ENCODE measurements at regions not wholly inside any gene's neighbourhood (a gene's known extent, or its start where the extent isn't known, plus 50 kb on each side); places are given as distances from the start of the nearest gene placed in this dataset.

DNA sequence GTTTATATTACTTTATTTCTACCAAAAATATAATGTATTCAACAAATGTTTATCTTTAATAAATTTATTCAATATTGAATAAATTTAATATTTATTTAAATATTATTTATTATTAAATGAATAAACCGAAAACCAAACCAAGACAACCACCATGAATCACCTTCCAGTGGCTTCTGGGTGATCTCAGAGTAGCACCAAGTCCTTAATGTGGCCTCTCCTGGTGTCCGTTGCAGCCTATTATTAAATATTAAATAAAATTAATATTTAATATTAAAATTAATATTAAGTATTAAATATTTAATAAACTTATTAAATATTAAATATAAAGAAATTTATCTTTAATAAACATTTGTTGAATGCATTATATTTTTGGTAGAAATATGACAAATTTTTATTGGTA, 143.3 kb upstream of the PLPP4 start:
- no peak for DNase-seq

DNA sequence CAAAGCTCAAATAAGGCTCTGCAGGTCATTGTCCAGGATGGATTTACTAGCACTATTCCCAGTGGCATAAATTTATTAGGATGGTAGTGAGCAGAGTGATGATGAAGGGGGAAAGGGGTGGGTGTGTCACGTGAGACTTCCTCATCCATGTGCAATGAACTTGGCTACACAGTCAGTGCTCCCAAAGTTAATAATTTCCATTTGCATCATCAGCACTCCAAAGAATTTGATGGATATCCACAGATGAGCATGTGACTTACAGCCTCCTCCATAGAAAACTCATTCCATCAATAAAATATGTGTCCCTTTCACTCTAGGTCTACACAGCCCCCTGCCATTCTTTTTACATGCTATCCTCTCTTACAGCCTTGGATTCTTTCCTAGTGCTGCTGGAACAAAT, 142.6 kb upstream of the PLPP4 start:
- no peak for DNase-seq

DNA sequence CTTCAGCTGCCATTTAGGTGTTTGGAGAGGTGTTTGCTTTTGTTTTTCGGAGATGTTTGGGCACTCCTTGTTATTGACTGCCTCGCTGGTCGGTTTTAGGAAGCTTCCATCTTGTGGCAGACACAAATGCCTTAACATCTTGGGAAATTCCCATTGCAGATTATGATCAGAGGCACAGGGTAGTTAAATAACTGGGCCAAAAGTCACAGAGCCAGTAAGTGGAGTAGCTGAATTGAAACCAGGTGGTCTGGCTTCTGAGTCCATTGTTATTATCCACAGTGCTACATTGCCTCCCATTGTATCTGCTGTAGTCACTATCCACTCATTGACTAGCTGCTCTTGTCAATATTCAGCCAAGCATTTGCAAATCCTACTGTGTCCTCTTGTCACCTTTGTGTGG, 138.2 kb upstream of the PLPP4 start:
- no peak for DNase-seq

DNA sequence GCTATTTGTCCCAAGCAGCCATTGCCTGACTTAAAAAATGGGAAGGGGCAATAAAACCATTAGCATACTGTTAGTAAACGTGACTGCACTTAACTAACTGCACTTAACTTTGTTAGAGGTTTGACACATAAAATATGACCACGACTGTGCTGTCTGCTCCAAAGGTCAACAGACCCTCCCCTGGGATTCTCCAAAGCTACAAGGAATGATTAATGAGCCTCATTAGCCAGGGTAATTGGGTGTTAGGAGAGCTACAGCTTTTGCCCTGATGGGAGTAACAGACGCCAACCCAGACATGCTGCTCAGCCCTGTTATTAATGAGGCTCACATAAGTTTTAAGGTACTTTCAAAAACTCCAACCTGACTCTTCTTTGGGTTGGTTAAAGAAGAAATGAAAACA, 129.4 kb upstream of the PLPP4 start:
- DNase-seq = no peak

DNA sequence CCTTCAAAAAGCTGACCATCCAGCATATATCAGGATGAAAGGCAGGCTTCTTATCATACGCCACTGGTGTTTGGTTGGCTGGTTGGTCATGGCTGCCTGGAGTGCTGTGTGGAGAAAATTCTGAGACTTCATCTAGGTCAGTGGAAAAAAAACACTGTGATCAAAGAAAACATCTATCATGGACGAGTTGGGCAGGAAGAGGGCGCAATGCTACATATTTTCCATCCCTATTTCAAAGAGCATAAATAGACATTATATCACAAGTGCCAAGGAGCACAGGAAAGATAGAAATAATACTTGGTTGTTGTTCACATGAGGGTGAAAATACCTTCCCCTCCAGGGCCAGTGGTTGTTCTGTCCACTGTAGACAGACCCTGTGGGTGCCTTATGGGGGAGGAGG, 128.4 kb upstream of the PLPP4 start:
- no peak for DNase-seq

DNA sequence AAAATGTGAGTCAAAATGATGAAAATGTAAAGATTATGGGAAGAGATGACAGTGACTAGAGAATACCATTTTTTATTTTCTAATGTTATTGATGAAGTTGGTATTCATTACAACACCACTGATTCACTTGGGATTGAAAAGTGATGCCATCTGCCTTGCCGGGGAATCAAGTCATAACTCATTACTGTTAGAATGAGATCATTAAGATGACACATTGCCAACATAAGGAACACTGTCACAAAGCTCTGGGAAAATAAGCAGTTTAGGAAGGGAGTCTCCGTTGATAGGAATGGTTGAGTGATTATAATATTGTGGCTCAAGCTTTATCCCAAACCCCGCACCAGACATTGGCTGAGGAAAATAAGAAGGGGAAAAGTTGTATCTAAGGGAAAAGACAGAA, 121.5 kb upstream of the PLPP4 start:
- DNase-seq = no peak

DNA sequence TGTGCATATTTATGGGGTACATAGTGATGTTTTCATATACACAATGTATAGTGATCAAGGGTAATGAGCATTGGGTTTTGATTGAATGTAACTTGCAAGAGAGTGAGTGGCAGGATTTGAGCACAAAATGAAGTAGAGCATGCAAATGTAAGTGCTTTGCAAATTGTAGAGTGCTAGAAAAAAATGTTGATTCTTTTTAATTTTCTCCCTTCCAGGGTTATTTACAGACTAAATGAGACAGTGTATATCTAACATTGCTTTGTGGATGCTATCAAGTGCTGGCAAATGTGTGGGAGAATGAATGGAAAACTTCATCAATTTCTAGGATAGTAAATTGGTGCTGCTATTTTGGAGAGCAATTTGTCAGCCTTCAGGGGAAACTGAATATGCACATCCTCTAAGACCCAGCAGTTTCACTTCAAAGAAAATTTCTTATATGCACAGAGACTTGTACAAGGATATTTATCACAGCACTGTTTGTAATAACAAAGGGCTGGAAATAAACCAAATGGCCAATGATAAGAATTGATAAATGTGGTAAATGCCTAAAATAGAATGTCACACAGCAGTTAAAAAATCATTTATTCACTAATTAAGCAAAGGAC, 120.6 kb upstream of the PLPP4 start:
- no peak for DNase-seq

DNA sequence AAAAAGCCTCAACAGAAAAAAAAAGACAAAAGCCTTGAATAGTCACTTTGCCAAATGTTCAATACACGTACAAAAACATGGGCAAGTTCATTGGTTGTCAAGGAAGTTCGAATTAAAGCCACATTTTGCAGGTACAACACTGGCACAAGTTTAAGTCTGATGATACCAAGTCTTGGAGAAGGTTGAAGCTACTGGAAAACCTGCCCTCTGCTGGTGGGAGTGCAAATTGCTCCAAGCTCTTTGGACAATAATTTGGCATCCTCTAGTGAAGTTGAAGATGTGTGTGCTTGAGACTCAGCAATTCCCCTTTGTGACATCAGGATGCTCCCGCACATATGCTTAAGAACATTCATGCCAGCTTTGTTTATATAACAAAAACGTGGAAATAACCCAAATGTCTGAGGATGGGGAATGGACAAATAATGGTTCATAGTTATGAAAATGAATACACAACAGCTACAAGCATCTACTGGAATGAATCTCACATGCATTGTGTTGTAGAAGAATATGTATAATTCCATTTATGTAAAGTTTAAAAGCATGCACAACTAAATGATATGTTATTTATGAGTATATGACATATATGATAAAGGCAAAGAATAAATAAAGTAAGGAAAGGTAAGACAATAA, 120.0 kb upstream of the PLPP4 start:
- DNase-seq = peak; percentile 72

DNA sequence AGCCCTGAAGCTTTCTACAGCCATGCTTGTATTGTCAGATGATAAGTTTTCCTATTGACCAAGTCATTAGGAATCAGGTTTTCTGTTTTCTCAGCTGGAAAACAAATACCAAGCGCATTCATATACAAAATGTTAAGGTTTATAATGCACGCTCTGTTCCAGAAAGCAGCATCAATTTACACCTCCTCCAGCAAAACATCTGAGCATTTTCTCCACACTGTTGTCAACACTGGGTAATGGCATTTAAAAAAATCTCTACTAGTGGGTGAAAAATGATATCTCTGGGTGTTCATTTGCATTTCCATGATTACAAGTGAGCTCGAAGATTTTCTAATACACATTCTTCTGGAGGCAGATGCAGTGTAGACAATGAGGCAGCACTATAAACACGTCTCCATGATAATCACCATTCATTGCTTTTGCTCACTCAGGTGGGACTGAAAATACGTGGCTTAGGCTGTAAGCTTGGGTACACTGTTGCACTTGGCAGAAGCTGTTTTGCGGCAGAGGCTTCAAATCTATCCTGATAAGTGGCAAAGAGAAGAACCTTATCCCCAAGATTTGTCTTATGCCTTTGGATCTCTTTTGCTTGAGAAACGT, 114.8 kb upstream of the PLPP4 start:
- DNase-seq = no peak

DNA sequence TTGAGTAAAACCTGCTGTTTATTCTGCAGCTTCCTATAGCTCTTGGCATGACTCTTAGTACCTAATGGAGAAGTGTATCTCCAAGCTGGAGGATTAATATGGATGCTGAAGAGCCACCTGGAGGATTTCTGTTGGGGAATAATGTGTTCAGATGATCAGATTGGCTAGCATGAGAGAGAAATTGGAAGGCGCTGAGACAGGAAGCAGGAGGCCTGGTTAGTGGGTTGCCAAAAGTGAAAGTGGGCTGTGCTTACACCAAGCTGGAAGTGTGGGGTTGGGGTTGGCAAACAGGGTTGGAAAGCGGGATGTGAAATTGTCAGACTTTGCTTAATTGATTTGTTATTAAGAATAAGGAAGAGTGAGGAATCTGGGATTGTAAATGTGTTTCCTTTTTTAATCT, 111.8 kb upstream of the PLPP4 start:
- DNase-seq = no peak

DNA sequence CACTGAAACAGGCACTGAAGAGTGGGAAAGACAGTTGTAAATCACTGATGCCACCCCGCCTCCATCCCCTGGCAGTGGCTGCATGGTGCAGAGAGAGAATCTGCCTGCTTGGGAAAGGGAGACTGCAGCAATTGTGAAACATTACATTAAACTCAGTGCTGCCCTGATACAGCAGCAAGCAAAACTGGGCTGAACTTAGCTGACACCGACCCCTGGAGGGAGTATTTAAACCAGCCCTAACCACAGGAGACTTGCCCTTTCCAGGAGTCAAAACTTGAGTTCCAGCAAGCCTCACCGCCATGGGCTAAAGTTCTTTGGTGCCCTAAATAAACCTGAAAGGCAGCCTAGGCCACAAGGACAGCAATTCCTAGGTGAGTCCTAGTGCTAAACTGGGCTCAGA, 109.4 kb upstream of the PLPP4 start:
- no peak for DNase-seq

DNA sequence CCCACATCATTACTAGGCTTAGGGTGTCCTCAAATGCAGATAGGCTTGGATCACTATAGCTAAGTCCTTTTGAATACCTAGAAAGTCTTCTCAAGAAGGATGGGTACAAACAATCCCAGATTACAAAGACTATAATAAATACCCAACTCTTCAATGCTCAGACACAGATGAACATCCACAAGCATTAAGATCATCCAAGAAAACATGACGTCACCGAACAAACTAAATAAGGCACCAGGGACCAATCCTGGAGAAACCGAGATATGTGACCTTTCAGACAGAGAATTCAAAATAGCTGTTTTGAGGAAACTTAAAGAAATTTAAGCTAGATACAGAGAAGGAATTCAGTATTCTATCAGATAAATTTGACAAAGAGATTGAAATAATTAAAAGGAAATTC, 108.0 kb upstream of the PLPP4 start:
- no peak for DNase-seq

DNA sequence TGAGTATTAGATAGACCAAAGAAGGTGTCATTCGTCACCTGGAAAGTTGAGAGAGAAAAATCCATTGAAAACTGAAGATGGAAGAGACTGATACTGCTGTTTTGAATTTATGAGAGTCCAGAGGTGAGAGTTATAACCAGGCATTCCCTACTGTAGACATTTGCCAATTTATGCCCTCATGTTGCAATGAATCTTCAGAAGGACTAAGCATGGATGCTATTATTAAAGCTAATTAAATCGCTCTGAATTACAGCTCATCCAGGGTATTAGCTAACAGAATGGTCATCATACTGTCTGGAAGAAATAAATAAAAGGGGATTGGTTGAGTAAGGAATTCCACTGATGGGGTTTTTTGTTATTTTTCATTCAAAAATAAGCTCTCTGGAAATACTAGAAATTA, 101.6 kb upstream of the PLPP4 start:
- no peak for DNase-seq

DNA sequence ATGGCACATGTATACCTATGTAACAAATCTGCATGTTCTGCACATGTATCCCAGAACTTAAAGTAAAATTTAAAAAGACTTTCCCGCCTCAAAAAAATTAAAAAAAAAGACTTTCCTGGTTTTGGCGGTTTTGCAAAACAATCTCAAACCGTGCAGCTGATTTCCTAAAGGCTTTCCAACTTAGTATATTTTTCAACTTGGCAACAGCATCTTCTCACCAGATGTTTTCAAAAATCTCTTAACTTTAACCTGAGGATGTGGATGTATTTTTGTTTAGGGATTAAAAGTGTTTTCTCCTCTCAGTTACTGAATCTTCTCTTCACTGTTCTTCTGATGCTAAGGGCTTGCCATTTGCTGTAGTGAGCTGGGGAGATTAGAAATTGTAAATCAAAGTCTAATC, 96.5 kb upstream of the PLPP4 start:
- no peak for DNase-seq

DNA sequence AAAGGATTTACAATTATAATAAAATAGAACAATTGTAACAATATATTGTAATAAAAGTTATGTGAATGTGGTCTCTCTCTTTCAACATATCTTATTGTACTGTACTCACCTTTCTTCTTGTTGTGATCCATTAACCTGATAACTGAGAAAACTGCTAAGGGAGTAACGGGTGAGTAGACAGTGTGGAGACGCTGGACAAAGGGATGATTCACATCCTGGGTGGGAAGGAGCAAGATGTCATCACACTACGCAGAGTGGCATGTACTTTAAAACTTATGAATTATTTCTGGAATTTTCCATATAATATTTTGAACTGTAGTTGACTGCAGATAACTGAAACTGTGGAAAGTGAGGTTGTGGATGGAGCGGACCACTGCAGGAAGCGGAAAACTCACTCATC, 91.2 kb upstream of the PLPP4 start:
- DNase-seq = no peak

DNA sequence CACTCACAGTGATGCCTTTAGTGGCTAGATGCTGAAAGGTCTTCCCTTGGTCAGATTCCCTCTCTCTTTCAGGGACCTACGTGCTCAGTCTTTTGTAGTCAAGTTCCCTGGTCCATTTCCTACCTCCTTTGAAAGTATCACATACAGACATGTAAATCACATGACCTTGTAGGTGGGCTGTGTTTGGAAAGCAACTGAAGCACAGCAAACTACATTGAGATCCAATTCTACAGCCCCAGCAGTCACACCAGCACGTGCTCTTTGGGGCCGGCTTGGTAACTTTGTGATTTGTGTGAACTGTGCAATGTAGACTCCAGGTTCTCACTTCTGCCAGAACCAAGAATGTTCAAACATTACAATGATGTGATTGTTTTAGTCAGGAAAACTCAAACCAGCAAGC, 89.7 kb upstream of the PLPP4 start:
- DNase-seq = no peak

DNA sequence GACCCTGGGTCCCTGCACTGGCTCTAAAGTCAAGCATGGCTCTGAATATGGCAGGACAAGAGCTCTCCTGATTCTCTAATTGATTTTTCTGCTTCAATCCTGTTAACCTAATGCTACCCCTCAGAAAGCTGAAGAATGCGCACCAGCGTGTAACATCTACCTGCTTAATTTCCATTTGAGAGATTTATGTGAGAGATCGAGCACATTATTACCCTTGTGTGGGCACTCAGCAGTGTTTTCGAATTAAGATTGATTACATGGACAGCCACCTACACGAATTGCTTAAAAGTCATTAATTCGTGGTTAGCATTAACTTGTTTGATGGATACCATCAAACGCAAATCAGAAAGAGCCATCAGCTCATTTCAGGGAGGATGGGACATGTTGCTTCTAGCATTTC, 88.7 kb upstream of the PLPP4 start:
- DNase-seq = no peak

DNA sequence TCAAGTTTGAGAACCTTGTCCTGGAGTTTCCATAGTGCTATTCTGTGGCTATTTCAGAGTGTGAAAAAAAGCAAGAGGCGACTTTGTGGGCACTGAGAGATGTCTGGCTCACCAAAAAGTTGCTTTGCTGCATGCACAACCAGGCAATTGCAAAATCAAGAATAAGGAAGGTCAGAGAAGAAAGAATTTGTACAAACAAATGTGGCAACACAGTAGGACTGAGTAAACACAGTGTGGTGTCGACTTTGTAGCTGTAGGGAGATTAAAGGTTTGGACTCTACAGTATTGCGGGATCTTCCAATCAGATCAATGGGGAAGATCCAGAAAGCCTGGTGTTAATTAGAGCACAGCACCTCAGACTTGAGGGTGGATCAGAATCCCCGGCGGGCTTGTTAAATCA, 88.1 kb upstream of the PLPP4 start:
- no peak for DNase-seq

DNA sequence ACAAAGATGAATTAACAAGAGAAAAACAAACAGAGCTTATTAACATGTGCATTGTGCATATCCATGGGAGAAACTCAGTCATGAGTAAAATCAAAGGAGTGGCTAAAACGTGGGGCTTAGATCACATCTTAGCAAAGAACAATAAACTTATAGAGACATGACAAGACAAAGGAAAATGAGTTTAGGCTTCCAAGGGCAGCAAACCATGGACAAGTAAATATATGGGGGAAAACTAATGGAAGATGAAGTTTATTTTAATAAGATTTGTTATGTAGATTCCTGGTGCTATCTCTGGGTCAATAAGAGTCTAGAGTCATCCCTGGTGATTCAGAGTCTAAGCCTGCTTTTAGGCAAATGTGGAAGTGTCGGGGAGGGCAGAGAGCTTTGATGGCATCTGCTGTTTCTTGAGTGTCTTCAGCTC, 87.2 kb upstream of the PLPP4 start:
- DNase-seq = no peak

DNA sequence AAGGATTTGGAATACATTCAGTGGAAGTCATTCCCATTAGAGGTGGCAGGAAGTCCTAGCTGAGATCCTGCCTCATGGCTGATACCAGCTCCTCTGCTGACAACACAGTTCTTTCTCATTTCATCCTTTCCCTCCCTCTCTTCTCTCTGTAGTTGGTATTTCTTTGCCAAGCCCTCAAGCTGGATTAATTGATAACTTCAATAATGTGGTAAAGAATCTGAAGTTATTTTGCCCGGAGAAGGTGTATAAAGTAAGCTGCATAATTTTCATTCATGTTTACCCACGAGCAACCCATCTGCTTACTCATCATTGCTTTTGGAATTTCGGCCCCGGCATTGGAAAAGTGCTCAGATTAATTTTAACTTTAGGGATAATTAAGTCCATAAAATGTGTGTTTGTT, 85.2 kb upstream of the PLPP4 start:
- no peak for DNase-seq

DNA sequence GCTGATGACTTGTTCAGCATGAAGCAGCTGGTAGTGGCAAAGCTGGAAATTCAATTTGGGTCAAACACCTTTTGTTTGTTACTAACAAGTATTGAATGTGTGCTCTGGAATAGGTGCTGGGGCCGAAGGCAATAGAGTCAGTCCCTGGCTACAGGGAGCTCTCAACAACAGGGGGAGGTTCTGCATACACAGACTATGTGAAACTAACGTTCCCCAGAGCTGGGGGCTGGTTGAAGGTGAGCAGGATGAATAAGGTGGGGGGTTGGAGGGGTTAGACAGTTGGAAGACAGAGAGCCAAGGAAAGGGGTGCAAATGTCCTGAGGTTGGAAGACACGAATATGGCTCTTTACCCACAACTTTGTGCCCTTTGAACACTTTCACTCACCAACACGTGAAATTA, 84.1 kb upstream of the PLPP4 start:
- no peak for DNase-seq

DNA sequence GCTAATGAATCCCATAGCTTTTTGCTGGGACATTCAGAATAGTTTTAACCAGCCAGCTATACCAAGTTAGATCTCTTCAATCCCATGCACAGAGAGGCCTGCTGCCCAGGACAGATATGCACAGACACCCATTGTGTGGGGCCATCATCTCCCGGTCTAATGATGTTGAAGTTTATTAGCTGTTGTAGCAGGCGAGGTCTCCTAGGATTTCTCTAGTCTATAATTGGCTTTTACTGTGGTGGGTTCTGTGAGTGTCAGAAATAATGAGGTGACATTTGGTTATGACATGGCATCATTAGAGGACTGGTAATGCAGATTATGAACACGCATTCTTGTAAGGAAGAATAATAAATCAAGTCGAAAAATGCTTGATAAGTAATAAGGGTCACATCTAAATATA, 81.4 kb upstream of the PLPP4 start:
- DNase-seq = no peak

DNA sequence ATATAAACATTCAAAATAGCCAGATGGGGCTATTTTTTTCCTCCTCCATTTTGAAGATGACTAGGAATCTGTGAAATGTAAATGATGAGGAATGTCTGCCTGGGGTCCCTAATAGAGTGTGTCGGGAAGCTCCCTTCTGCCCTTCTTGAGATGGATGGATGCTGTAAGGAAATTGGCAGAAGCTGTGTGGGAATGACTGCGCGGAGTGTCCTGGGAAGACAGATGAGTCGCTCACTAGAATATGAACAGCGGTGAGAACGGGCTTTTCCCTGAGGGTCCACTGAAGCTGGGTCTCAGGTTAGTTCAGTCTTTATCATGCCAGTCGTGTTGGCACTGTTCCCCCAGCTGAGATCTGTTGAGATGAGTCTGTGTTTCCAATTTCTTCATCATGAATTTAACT, 75.1 kb upstream of the PLPP4 start:
- DNase-seq = no peak

DNA sequence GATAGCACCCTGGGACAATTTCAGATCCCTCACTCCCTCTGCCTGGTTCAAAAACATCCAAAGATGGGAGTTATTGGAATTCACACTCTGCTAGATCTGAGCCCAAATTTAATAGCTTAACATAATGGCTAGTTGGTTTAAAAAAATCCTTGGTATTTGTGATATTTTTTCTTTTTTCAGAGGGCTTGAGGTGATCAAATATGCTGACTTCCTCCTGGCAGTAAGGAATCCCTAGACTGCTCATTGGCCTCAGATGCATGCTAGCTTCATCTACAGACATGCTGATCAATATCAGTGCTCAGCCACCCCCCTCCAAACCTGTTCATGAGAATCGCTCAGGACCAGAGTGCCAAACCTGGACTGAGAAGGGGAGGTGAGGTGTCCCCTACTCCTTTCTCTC, 74.7 kb upstream of the PLPP4 start:
- no peak for DNase-seq

DNA sequence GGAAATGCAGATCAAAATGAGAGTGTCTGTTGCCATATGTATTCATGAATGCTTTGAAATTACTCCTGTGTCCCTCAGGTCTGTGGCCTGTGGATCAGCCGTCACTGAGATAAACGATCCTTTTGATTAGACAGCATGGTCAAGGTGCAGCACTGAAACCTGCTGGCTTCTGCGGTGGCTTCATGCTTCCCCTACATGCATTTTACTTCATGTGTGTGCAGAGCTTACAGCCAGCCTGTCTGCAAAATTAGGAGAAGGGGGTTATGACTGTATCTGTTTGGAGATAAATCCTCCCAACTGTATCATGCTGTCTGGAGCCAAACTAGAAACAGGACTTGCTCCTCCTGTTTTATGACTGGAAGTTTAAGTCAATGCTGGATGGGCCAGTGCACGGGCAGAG, 71.0 kb upstream of the PLPP4 start:
- no peak for DNase-seq

All from activated CD4-positive, alpha-beta T cell treated with anti-CD3 and anti-CD28 coated beads for 48 hours (primary cell).